Inferior parietal cortex (tissue), 1 donor: ENCODE measurements at regions not wholly inside any gene's neighbourhood (a gene's known extent, or its start where the extent isn't known, plus 50 kb on each side); places are given as distances from the start of the nearest gene placed in this dataset.

Experiments
- DNase-seq: peaks from one replicate; pipeline ENCODE4 v3.0.0-alpha.2; 2016; ENCODE audit errors: extremely low spot score

DNA sequence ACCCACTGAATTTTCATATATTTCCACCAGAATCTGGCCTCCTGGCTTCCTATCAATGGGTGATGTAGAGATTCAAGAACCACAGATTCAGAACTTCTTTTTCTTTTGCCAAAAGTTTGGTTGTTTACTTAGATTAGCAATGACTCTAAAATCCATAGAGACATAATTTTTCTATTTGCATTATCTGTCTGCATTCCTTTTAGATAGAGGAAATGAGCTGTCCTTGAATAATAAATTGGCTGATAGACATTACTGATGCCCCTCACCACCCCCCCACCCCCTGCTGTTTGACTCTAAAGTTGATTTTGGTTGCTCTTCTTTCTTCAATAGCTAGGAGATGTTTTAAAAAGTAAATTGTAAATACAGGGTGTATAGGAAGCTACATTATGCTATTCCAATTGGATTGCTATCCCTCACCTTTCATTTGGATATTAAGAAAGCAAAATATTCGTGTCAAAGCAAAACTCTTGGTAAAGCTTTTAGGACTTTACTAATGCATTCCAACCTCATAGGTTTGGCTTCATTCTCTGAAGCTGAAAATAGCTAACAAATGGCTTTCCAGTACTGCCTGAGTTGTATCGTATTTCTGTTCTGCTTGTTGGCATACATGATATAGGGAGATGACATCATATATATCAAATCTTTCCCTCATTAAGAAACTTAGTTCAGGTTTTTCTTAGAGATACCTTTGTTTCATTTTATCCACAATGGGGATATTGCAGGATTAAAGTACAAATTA, 606.0 kb downstream of the ARL4A start:
- no peak for DNase-seq

DNA sequence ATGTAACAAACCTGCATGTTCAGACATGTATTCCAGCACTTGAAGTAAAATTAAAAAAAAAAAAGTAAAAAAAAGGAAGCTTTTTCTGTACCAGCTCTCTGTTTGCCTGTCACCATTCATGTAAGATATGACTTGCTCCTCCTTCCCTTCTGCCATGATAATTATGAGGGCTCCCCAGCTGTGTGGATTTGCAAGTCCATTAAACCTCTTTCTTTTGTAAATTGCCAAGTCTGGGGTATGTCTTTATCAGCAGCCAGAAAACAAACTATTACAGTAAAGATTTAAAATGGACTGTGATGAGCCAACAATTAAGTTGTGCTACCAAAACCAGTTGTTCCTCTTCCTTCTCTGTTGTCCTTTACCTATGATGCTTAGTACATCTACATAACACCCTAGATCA, 619.6 kb downstream of the ARL4A start:
- no peak for DNase-seq

DNA sequence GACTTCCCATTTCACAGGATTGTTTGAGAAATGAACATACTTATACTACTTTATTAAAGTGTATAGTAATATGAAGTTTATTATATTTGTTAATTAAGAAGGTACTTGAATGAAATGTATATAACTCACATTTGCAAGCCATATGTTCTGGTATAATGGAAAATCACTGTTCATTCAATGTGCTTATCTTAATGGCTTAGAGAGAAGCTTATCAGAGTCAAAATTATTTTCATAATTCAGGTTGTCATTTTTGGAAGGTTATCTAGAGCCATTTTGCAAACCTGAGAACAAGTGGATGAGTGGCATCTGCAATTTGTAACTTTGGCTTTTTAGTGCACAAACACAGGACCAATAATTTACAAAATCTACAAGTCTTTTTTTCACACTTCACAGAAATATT, 621.0 kb downstream of the ARL4A start:
- no peak for DNase-seq

DNA sequence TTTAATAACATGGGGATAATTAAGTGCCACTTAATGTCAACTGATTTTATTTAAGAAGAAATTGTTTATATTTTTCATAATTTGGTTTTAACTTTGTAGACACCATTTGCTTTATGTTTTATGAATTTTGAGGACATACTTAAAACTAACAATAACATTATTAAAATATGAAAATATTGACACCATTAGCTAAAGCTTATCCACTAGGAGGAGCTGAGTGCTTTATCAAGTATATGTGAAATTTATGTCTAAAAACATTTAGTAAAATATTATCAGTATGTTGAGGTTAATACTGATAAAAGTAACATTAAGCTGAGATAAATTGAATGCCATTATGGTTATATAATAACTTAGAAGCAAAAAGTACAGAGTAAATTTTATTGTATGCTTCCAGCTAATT, 622.1 kb downstream of the ARL4A start:
- DNase-seq: no peak

DNA sequence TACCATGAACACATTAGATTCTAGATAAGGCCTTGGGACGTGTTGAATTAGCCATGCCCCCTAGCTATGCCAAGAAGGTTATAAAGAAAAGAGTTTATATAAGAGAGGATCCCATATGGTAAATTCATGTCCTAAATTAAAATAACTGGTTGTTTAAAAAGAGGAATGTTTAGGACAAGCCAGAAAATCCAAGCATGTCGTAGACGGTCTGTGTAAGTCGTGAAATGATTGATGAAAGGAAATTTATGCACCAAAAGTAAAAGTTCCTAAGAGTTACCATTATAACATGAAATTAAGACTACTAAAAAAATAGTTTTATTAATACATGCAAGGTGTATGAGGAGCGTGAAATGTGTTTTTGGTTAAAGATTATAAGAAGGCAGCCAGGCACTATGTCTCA, 624.9 kb downstream of the ARL4A start:
- no peak for DNase-seq

DNA sequence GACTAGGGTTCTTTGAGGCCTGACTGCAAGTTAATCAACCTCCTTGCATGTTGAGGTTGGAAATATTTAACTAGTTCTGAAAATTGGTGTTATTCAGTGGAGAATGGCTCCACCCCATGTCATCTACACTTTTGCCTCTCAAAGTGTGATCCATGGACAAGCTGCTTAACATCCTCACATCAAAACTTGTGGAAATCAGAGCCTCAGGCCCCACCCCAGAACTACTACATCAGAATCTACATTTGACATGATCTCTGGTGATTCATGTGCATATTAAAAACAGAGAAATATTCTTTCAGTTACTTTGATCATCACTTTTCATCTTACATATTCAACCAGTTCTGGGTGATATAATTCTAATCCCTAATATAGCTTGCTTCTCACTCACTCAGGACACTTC, 632.9 kb downstream of the ARL4A start:
- DNase-seq: no peak

DNA sequence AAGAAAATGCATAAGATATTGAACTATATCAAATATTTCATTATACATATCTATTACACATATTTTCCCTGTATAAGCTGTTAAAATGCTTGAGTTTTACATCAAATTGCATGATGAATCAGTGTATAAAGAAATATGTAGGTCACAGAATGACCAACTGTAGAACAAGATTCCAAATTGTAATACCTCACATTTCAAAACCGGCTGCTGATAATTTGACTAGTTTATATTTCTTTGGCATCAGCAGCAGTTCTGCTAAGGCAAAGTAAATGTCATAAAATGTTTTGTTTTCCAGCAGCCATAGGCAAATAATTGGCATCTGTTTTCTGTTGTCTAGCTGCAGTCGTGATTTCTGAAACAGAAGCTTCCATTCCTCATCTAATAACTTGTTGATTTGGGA, 633.9 kb downstream of the ARL4A start:
- no peak for DNase-seq

DNA sequence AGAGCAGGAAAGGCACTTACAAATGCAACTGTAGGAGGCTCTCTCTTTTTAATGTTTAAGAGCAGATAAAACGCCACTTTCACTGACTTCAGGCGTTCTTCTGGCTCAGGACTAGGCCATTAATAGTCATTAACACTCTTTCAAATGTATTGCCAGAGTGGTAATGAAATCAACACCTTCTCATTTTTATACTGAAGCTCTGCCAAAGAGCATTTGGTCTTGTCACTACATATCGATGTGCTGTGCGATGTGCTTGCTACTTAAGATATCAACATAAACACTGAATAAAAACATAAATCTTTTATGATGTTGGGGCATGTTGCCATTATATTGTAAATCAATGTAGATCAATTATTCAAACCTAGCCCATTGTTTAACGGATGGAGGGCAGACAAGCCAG, 634.7 kb downstream of the ARL4A start:
- no peak for DNase-seq

DNA sequence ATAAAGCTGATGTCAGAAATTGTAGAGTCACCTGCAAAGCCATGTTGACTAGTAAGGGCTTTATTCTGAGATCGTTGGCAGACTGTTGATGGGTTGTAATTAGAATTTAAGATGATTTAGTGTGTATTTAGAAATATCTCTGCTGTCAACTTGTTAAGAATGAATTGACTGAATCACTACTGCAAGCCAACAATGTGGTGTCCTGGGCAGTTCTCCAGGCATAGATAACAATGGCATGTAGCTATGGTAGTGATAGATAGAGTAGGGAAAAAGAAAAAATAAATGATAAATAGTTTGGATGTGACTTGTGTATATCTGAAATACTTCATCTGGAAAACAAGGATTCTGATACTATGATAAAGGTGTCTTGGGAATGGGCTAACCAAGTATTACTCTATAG, 640.2 kb downstream of the ARL4A start:
- DNase-seq: no peak

DNA sequence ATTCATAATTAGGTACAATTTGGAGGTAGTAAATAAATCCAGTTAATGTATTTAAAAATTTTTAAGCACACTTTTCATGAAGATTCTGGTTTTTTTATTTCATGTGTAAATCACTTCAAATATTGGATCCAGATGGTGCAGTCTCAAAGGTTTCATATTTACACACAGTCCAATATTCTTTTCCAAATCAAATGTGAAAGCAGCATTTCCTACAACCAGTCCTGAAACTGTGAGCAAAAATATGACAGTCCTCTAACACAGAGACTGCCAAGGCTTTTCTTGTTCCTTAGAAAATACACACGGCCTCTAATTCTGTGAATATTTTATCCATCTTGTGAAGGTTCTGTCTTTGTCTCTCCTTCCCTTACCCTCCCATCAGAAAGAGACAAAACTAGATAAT, 645.9 kb downstream of the ARL4A start:
- DNase-seq: no peak

DNA sequence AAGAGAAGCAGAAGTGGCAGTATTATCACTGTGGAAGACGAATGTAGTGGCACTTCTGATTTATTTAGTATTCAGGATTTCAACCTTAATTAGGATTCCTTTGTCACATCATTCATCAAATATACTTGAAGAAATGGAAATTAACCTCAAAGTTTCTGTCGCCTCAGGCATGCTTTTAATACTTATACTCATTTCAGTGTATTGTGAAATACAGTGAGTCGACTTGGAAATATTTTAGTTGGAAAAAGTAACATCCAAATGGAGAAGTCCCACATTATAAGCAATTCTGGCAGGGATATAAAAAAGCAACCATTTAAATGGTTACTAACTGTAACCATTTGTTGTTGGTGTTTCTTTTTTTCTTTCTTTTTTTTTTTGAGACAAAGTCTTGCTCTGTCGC, 648.8 kb downstream of the ARL4A start:
- no peak for DNase-seq

DNA sequence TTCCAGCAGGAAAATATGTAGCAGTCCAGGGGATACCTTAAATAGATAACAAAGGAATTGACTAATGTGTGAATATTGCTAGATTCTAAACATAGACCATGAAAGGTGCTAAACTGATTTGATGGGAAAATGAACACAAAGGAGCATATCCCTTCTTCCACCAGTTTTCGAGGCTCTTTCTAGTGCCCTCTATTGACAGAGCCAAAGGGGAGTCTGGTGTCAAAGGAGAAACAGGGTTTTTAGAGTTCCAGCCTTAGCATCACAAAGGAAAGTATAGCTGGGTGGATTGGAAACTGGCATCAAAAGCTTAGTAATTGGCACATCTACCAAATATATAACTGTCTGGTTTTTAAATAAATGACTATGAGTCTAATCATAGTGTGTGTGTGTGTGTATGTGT, 636.8 kb downstream of the ETV1 start:
- no peak for DNase-seq

DNA sequence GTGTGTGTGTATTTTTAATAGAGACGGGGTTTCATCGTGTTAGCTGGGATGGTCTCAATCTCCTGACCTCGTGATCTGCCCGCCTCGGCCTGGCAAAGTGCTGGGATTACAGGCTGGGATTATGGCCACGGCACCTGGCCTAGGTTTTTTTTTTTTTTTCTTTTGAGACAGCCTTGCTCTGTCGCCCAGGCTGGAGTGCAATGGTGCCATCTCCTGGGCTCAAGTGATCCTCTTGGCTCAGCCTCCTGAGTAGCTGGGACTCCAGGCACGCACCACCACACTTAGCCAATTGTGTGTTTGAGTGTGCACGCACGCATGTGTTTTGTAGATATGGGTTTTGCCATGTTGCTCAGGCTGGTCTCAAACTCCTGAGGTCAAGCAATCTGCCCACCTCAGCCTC, 629.8 kb downstream of the ETV1 start:
- no peak for DNase-seq

DNA sequence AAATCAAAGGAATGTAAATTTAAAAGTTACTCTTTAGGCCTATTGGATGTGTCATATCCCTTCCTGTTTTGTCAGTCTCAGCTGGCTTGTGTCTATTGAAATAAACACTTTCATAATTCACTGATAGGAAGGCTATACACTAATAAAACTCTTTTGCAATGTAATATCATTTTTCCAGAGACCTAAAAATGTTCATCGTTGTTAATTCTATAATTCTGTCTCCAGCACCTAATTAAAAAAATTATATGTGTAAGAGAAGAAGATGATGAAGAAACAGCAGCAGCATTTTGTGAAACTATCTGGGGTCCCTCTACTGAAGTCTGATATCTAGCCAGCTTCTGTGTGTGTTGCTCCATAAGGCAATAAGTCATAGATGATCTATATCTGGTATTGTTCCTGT, 602.7 kb downstream of the ETV1 start:
- no peak for DNase-seq

DNA sequence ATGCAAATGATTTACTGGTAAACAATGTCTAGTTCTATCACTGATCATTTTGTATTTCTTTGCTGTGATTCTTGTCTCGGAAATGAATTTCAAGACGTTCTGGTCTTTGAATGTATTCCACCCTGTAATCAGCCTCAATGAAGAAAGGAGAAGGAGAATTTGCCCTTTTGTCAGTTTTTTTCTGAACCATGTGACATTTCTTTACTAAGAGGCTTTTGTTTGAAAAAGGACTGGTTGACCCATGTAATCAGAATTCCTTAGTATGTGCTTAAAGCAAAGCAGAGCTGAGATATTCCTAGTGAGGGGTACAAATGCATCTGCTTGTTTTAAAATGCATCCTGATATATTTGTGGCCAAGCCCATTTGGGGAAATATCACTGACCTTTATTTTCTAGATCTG, 581.6 kb downstream of the ETV1 start:
- no peak for DNase-seq

DNA sequence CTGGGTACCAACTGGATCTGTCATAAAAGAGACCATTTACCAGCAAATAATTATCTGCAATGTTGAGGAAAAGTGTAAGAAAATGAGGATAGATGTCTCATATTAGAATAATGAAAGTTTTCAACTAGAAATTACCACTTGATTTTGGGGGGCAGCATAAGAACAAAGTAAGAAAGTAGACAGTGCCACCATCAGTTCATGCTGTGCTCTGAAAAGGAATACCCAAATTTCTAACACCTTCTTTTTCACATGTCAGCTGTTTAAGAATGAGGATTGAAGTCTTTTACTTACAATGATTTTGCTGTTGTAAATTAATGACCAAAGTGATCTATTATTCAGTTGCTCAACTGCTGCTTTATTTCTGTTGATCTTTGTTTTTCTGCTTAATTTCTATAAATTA, 578.3 kb downstream of the ETV1 start:
- DNase-seq: no peak

DNA sequence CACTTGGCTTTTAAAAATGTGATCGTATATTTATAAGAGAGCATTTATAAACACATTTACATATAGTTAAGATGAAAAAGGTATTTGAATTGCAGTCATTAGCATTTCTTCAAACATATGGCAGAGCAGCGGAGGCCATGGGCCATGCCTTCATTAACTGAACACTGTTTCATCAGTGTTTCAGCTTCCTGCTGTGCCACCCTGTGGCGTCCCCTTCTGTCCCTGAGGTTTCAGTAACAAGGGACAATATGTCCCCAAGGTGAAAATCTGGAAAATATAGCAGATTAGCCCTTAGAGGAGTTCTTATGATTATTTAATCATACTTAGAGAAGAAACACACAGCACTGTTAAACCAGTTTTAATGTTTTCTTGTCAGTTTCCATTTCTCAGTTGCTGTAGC, 577.8 kb downstream of the ETV1 start:
- DNase-seq: no peak

DNA sequence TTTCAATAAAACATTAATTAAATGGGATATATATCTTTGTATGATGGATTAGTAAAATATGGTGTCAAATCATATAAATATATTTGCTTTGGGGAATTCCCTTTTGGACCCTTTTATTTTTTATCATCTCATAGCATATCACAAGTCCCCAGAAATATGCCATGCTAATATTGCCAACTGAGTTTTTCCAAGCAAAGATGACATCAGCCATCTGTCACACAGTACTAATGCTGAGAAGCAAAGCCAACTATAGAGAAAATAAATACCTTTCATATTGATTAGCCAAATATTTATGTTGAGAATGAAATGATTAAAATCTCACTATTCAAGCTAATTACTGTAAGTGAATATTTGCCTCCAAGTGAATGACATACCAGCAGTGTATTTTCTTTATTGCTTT, 575.3 kb downstream of the ETV1 start:
- no peak for DNase-seq

DNA sequence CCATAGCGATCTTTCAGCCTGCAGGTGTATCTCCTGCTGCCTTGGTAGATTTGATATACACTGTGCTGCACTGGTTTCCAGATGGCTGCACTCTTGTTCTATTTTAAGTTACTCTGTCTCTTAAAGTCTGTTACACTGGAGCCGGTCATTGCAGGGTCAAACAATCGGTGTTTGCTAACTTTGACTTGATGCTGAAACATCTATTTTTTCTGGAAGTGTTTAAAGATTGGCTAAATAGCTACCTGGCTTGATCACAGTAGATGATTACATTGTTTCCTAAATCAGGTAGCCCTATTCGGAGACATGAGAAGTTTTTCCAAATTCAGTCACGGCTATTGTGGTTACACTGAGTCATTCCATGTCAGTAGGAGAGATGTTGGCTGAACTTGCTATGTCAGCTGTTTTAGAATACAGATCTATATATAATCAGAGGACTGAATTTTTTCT, 574.8 kb downstream of the ETV1 start:
- DNase-seq: no peak

DNA sequence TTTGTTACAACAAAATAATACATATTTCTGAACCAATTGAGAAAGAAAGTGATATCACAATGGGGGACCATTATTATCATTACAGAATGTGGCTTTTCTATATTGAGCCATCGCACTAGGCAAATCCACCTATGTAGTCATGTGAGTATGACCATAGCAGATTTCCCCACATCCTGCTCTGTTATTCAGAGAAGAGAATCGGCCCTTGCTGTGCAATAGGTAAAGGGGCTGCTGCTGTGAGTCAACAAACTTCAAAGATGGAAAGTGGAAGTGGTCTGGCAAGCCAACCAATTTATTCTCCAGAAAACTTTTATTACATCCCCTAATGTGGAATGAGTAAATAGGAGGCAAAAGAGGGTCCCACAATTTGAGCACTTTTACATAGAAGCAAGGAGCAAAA, 573.4 kb downstream of the ETV1 start:
- DNase-seq: no peak

DNA sequence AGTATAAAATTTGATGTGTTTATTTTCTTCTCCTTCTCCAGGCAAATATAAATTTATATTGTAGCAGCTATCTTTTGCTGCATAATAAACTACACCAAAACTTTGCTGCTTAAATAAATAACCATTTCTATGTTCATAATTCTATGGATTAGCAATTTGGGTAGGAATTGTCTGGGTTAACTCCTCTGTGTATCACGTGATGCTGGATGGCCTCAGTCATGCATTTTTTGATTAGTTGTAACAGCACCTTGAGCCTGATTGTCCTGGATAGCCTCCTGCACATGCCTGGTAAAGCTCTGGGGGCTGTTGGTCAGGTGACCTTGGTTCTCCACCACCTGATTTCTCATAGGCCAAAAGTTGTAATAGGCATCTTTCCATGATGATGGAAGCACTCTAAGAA, 572.9 kb downstream of the ETV1 start:
- DNase-seq: no peak

DNA sequence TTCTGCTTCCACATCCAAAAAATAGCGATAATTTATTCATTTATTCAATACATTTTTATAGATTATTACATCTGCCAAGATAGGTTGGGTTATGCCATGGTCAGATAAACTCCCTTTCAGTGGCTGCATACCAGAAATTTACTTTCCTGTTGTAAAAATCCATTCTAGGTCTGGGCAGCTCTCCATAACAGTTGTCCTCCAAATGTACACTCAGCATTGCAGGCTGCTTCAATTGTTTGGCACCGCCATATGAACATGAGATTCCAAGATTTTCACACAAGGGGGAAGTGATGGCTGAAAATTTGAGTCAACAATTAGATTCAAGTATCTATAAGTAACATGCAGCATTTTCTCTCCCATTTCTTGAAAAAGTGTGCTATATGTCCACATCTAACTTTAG, 568.7 kb downstream of the ETV1 start:
- DNase-seq: no peak

DNA sequence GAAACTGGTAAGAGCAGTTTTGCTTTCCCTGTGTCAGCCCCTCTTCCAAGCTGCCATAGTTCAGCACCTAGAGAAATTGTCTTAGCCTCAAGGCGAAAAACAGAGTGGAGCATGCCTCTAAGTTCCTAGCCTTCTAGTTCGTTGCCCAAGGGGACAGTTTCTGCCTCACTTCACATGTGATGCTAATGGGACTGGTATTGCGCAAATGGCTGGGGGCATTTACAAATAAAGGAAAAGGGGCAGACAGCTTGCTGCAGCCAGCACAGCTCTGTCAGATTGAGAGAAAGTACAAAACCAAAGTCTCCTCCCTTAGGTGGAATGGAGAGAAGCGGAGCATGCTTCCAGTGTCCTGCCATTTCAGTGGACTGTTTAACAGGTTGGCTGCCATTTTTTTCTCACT, 567.7 kb downstream of the ETV1 start:
- DNase-seq: no peak

DNA sequence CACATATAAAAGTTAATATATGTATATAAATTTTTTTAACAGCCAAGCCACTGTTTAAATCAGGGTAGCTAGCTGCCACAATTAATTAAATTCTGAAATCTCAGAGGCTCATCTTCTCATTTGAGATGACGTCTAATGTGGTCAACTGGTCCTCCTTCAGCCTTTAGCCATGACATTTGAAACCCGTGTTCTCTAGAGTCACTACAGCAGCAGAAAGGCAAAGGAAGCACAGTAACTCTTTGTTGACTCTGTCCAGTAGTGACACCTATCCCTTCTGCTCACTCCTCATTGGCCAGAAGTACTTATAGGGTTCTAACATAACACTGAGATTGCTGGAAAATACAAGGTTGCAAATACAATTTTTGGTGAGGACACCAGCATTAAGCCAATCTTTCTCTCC, 555.5 kb downstream of the ETV1 start:
- DNase-seq: no peak
